ENCODE measurements at regions not wholly inside any gene's neighbourhood (a gene's known extent, or its start where the extent isn't known, plus 50 kb on each side); places are given as distances from the start of the nearest gene placed in this dataset.
A peak's percentile ranks its signal among the peaks of the same experiment; 100 is the strongest.
"Not testable (repeated sequence)": the region's sequence is repeated elsewhere in the genome, so short reads cannot be mapped to it uniquely, and the experiment has no call there.

GRCh38 chr20:30500447-30500820, 757.0 kb upstream of the DEFB115 start:
- CTCF ChIA-PET; H3K9me3 Mint-ChIP-seq (ENCODE audit: low read depth); H3K4me1 Mint-ChIP-seq; H3K27me3 Mint-ChIP-seq; H3K36me3 Mint-ChIP-seq; H3K4me3 Mint-ChIP-seq; H3K27ac Mint-ChIP-seq; ATAC-seq: not testable (repeated sequence)
- peak; percentile 63 for DNase-seq

DNA sequence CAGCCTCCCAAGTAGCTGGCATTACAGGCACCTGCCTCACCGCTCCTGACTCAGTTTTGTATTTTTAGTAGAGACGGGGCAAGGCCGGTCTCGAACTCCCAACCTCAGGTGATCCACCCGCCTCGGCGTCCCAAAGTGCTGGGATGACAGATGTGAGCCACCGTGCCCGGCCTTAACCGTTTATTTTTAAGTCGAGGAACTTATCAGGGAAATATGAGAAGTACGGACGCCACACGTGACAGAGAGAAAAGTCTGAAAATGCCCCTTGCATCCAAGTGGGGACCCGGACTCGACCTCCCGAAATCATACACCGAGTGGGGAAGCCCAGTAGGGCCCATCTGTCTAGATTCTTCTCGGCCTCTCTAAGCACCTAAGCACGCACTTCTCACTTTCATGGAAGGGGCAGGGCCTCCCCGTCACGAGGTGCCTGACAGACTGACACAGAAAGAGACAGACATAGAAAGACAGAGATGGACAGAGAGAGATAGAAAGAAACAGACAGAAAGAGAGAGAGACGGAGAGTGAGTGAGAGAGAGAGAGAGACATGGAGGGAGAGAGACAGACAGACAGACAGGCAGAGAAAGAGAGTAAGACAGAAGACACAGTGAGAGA, 756.5 kb upstream of the DEFB115 start:
- CTCF ChIA-PET: no interaction called here
- H3K27ac Mint-ChIP-seq: no peak overlapping the region
- DNase-seq (no peak), ATAC-seq (no peak)
- H3K4me1 Mint-ChIP-seq: no peaks in the 10 kb centered on the region
- no peaks in the 10 kb centered on the region for H3K9me3 Mint-ChIP-seq (ENCODE audit: low read depth)
- no peak overlapping the region for H3K4me3 Mint-ChIP-seq
- no peaks in the 10 kb centered on the region for H3K36me3 Mint-ChIP-seq
- no peaks in the 10 kb centered on the region for H3K27me3 Mint-ChIP-seq

GRCh38 chr20:30502670-30503069, 754.8 kb upstream of the DEFB115 start:
- DNase-seq (no peak), ATAC-seq (no peak)
- H3K36me3 Mint-ChIP-seq: no peaks in the 10 kb centered on the region
- H3K27me3 Mint-ChIP-seq: no peaks in the 10 kb centered on the region
- no peak overlapping the region for H3K4me3 Mint-ChIP-seq
- no peak overlapping the region for H3K27ac Mint-ChIP-seq
- peaks cover 4% of the 10 kb centered on the region for H3K9me3 Mint-ChIP-seq (ENCODE audit: low read depth)
- CTCF ChIA-PET: no interaction called here
- H3K4me1 Mint-ChIP-seq: no peaks in the 10 kb centered on the region

DNA sequence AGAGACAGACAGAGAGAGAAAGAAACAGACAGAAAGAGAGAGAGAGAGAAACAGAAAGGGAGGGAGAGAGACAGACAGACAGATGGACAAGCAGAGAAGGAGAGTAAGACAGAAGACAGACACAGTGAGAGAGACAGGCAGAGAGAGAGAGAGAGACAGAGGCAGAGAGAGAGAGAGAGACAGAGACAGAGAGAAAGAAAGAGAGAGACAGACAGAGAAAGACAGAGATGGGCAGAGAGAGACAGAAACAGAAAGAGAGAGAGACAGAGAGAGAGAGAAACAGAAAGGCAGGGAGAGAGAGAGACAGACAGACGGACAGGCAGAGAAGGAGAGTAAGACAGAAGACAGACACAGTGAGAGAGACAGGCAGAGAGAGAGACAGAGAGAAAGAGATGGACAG, 754.3 kb upstream of the DEFB115 start:
- H3K4me3 Mint-ChIP-seq; CTCF ChIA-PET; H3K9me3 Mint-ChIP-seq (ENCODE audit: low read depth); H3K36me3 Mint-ChIP-seq; H3K27ac Mint-ChIP-seq; ATAC-seq; H3K27me3 Mint-ChIP-seq; H3K4me1 Mint-ChIP-seq; DNase-seq: not testable (repeated sequence)

DNA sequence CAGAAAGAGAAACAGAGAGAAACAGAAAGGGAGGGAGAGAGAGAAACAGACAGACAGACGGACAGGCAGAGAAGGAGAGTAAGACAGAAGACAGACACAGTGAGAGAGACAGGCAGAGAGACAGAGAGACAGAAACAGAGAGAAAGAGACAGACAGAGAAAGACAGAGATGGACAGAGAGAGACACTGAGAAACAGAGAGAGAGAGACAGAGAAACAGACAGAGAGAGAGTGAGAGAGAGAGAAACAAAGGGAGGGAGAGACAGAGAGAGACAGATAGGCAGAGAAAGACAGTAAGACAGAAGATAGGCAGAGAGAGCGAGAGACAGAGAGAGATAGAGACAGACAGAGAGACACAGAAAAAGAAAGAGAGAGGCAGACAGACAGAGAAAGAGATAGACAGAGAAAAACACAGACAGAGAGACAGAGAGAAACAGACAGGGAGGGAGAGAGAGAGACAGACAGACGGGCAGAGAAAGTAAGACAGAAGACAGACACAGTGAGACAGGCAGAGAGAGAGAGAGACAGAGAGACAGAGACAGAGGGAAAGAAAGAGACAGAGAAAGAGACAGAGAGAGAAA, 753.4 kb upstream of the DEFB115 start:
- H3K4me3 Mint-ChIP-seq: no peak overlapping the region
- CTCF ChIA-PET: no interaction called here
- no peaks in the 10 kb centered on the region for H3K27me3 Mint-ChIP-seq
- H3K4me1 Mint-ChIP-seq: no peaks in the 10 kb centered on the region
- no peak overlapping the region for H3K27ac Mint-ChIP-seq
- DNase-seq (no peak), ATAC-seq (no peak)
- H3K36me3 Mint-ChIP-seq: no peaks in the 10 kb centered on the region
- peaks cover 7% of the 10 kb centered on the region for H3K9me3 Mint-ChIP-seq (ENCODE audit: low read depth)

GRCh38 chr20:30505566-30505965, 751.9 kb upstream of the DEFB115 start:
- ATAC-seq: no peak
- Mint-ChIP-seq H3K4me3 (no peak overlapping the region), H3K4me1 (no peaks in the 10 kb centered on the region), H3K27me3 (no peaks in the 10 kb centered on the region), H3K27ac (no peak overlapping the region), H3K36me3 (no peaks in the 10 kb centered on the region), H3K9me3 (ENCODE audit: low read depth) (peaks cover 9% of the 10 kb centered on the region)
- DNase-seq: no peak
- CTCF ChIA-PET: no interaction called here

DNA sequence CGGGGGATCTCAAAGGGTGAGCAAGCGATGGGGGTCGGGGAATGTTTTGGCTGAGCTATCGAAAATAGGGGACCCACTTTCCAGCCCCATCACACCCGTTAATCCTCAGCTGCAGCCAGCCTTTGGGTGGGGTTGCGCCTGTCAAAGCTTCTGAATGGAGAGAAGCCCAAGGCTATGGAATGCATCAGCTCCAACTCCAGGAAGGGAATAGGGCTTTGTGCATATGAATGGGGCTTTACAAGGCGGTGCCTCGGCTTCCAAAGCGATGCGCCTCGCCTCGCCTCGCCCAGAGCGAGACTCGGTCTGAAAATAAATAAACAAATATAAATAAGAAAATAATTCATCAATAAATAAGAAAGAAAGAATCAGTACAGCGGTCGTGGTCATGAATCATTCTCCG, 751.4 kb upstream of the DEFB115 start:
- Mint-ChIP-seq H3K4me1 (no peaks in the 10 kb centered on the region), H3K27me3 (no peaks in the 10 kb centered on the region), H3K4me3 (no peak overlapping the region), H3K27ac (no peak overlapping the region), H3K36me3 (no peaks in the 10 kb centered on the region), H3K9me3 (ENCODE audit: low read depth) (peaks cover 12% of the 10 kb centered on the region)
- DNase-seq (no peak), ATAC-seq (no peak)
- CTCF ChIA-PET: no interaction called here

DNA sequence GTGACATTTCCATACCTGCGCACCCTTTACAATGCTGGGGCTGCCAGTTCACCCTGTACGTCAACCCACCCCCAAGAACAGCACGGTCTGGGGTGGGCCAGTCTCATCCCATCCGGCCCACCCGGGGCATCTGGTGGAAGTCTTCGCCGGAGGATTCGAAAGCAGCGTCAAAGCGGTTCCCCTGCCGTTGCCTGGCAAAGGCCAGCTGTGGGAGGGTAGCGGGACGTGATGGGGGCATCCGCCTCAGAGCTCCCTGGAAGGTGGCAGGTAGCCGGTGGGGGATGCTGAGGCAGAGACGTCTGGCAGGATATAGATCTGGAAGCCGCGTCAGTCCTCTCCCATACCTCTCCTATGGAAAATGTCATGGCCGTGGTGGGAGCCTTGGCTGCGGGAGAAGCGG, 749.1 kb upstream of the DEFB115 start:
- CTCF ChIA-PET, H3K36me3 Mint-ChIP-seq, H3K4me3 Mint-ChIP-seq, H3K4me1 Mint-ChIP-seq, H3K27ac Mint-ChIP-seq, DNase-seq, ATAC-seq, H3K27me3 Mint-ChIP-seq: not testable (repeated sequence)
- peaks cover 19% of the 10 kb centered on the region for H3K9me3 Mint-ChIP-seq (ENCODE audit: low read depth)

- no peaks in the 10 kb centered on the region for H3K36me3 Mint-ChIP-seq
- CTCF ChIA-PET: no interaction called here
- H3K9me3 Mint-ChIP-seq (ENCODE audit: low read depth): peaks cover 33% of the 10 kb centered on the region
- H3K27me3 Mint-ChIP-seq: no peaks in the 10 kb centered on the region
- no peak overlapping the region for H3K4me3 Mint-ChIP-seq
- no peaks in the 10 kb centered on the region for H3K4me1 Mint-ChIP-seq
- no peak for DNase-seq
- no peak overlapping the region for H3K27ac Mint-ChIP-seq
- ATAC-seq: no peak
Measured at GRCh38 chr20:30511322-30512030, 746.0 kb upstream of the DEFB115 start.

DNA sequence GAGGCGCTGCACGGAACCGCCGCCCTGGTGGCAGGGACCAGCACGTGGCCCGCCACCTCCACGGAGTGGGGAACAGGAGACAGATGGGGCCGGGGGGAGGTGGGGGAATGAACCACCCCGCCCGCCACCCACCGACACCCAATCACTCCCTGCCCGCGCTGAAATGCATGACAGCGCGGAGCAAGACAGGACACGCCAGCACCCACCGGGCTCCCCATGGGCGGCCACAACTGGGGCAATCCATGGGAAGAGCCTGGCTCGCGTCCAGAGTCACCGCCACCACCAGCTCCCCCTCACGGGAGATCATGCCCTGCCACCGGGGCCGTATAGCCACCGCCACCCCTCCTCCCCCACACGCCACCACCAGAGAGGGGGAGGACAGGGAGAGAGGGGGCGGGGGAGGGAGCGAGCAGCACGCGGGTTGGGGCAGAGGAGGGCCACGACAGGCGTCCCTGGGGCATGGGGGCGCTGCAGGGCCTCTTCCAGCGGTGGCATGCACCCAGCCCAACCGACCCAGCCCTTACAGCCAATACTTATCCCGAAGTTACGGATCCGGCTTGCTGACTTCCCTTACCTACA, 744.3 kb upstream of the DEFB115 start:
- Mint-ChIP-seq H3K36me3 (no peaks in the 10 kb centered on the region), H3K4me3 (no peak overlapping the region), H3K4me1 (no peaks in the 10 kb centered on the region), H3K27ac (no peak overlapping the region), H3K27me3 (no peaks in the 10 kb centered on the region), H3K9me3 (ENCODE audit: low read depth) (peaks cover 29% of the 10 kb centered on the region)
- no peak for ATAC-seq
- CTCF ChIA-PET: no interaction called here
- no peak for DNase-seq

- H3K4me3 Mint-ChIP-seq, ATAC-seq, CTCF ChIA-PET, H3K27me3 Mint-ChIP-seq, H3K4me1 Mint-ChIP-seq, H3K27ac Mint-ChIP-seq, H3K36me3 Mint-ChIP-seq, DNase-seq: not testable (repeated sequence)
- H3K9me3 Mint-ChIP-seq (ENCODE audit: low read depth): peaks cover 23% of the 10 kb centered on the region
Measured at GRCh38 chr20:30515915-30516314, 741.5 kb upstream of the DEFB115 start.

- H3K27me3 Mint-ChIP-seq, DNase-seq, H3K36me3 Mint-ChIP-seq, H3K27ac Mint-ChIP-seq, ATAC-seq, H3K4me3 Mint-ChIP-seq, CTCF ChIA-PET: not testable (repeated sequence)
- Mint-ChIP-seq H3K4me1 (peaks cover 11% of the 10 kb centered on the region), H3K9me3 (ENCODE audit: low read depth) (peaks cover 11% of the 10 kb centered on the region)
Measured at GRCh38 chr20:30518906-30519305, 738.6 kb upstream of the DEFB115 start.

DNA sequence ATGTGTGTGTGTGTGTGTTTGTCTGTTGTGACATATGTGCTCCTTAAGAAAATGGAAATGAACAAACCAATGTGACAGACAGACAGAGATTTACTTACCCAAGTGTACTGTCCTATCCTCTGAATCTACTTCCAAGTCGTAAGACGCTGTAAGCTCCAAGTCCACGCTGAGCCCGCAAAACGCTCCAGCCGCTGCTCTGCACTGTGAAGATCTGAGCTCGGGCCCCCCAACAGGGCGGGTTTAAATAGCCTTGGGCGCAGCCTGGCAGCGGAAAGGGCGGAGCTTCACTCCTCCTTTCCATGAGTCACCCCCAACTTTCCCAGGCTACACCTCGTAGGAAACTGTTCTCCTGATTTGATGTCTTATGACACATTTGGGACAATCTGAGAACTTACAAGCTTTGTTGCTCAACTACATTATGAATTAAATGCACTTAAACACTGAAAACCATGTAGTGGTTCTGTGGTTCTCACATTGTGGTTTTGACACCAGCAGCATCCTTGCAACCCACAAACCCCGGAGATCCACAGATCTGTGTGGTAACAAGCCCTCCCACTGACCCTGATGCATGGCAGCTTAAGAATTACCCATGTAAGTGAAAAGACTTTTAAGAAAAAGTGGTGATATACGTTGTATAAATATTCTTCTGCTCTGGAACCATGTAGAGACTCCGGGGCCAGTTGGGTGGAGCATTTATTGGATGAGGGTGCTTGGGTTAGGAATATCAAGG, 735.6 kb upstream of the DEFB115 start:
- H3K27ac Mint-ChIP-seq; CTCF ChIA-PET; H3K4me3 Mint-ChIP-seq; H3K9me3 Mint-ChIP-seq (ENCODE audit: low read depth); ATAC-seq; DNase-seq; H3K27me3 Mint-ChIP-seq; H3K36me3 Mint-ChIP-seq: not testable (repeated sequence)
- H3K4me1 Mint-ChIP-seq: peaks cover 11% of the 10 kb centered on the region

GRCh38 chr20:30524155-30524554, 733.3 kb upstream of the DEFB115 start:
- CTCF ChIA-PET; H3K27ac Mint-ChIP-seq; H3K36me3 Mint-ChIP-seq; ATAC-seq; H3K4me3 Mint-ChIP-seq; H3K27me3 Mint-ChIP-seq; DNase-seq; H3K9me3 Mint-ChIP-seq (ENCODE audit: low read depth): not testable (repeated sequence)
- H3K4me1 Mint-ChIP-seq: peaks cover 11% of the 10 kb centered on the region
